Fibroblast of skin of left quadriceps (primary cell): ENCODE measurements at regions not wholly inside any gene's neighbourhood (a gene's known extent, or its start where the extent isn't known, plus 50 kb on each side); places are given as distances from the start of the nearest gene placed in this dataset.
A peak's percentile ranks its signal among the peaks of the same experiment; 100 is the strongest.
"Not testable (repeated sequence)": the region's sequence is repeated elsewhere in the genome, so short reads cannot be mapped to it uniquely, and the experiment has no call there.

Experiments
- DNase-seq, 2 experiments: peaks; one replicate each; pipeline ENCODE4 v3.0.0-alpha.2; 2013; ENCODE audit warnings: low read depth in 2 of 2

DNA sequence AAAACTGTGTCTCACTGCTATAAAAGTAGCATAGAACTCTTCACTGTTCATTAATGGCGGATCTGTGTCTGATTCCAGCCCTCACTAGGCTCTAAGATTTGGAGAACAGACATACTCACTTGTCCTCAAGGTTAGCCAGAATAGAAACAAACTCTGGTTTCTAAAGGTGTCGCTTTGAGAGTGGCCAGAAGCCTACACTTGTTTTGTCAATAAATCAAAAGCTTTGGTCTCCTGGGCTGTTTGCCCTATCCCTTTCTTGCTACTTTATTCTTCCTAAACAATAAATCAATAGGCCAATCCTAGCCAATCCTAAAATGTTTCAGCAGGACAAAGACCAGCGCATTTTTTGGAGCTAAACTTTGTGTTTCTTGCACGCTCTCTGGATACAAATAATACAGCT is 1064.6 kb upstream of the CHAC2 start:
- DNase-seq, result no peak

GRCh38 chr2:52698408-52698807 is 1069.2 kb upstream of the CHAC2 start:
- DNase-seq, result no peak

GRCh38 chr2:52697690-52698089 is 1069.9 kb upstream of the CHAC2 start:
- DNase-seq, result no peak

DNA sequence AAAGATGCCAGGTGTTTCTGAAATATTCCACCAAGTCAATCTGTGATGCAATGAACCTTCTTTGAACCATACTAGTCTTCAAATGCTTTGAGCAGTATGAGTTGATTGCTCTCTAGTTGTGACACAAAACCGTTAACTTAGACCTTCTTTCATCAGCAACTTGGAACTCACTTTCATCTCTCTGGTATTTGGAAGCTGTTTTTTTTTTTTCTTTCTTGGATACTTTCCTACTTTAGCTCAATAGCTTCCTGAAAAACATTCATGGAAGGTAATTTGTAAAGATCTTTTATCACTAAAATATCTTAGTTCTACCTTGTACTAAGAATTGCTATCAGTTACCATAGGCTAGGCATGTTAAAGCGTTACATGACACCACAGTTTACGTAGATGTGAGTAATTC is 1071.9 kb upstream of the CHAC2 start:
- no peak for DNase-seq

DNA sequence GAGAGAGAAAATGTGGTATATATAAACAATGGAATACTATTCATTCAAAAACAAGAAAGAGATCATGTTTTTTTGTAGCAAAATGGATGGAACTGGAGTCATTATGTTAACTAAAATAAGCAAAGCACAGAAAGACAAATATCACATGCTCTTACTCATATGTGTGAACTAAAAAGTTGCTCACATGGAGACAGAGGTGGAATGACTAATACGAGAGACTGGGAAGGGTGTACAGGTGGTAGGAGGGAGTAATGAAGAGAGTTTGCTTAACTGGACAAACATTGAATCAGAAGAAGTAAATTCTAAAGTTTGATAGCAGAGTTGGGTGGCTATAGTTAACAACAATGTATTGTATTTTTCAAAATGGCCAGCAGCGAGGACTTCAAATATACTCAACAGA is 1080.7 kb upstream of the CHAC2 start:
- no peak for DNase-seq

DNA sequence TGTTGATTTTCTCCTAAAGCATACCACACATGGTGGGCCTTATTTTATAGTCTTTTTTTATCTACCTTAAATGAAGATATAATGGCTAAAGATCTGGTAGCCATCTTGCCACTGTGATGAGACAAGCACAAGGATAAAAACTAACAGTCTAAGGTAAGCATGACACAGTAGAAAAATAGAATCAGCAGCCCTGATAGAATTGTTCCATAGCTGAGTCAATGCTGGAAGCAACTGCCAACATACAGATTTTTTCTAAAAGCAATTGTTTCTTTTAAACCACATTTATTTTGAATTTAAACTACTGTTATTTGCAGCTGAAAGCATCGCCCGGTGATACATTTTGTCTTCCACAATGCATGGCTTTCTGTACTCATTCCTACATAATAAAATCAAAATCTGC is 1091.5 kb upstream of the CHAC2 start:
- no peak for DNase-seq

DNA sequence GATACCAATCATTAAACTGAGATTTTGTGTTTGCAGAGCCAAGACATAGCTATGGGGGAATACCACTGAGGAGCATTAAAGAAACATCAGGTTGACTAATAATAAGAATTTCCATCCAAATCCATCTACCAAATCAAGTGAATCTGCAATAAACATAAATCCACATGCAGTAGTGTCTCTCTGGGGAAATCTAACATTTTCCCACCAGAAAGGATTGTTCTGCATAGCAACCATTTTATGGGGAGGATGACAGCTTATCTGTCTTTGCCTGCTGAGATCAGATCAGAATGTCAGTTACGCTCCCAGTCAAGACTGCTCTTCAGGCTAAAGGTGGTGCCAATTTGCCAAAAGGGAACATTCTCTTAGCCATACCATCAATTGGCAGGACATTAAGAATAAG is 1098.9 kb upstream of the CHAC2 start:
- no peak for DNase-seq

- DNase-seq, result no peak
Measured at GRCh38 chr2:52659546-52659945, 1108.1 kb upstream of the CHAC2 start.

DNA sequence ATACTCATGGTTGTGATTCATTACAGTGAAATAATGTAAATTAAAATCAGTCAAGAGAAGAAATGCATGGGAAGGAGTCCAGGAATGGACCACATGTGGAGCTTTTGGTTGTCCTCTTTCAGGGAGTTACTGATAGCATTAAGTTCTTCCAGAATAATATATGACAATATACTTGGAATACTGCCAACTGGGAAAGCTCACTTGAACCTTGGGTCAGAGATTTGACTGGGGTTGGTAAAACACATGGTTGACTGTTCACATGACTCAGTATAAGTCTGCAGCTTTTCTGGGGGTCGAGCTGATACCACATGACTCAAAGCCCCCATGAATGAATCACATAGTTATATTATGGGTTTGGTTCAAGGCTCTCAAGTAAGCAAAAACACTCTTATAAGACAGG is 1109.0 kb upstream of the CHAC2 start:
- peak; percentile 81 for DNase-seq

- DNase-seq, result no peak
Measured at GRCh38 chr2:52639692-52640091, 1127.9 kb upstream of the CHAC2 start.

DNA sequence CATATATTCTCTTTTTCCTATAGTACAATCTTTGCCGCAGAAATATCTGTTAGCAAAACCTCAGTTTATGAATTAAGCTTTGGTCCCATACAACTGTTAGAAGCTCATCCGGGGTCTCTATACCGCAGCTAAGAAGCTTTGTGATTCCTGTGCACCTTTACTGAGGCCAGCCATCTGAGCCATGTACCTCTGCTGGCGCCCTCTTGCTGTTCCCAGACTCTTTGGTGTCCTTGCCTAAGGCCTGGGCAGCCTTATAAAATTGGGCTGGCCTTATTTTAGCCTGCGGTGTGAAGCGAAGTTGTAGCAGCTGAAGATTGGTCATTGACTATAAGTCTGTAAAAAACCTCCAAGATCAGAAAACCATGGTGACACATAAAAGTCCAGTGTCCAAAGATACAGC is 1135.1 kb upstream of the CHAC2 start:
- no peak for DNase-seq

- no peak for DNase-seq
Measured at GRCh38 chr2:52629944-52630343, 1137.7 kb upstream of the CHAC2 start.

GRCh38 chr2:52629531-52629930 is 1138.1 kb upstream of the CHAC2 start:
- no peak for DNase-seq

- DNase-seq, result no peak
Measured at GRCh38 chr2:52622266-52622665, 1145.3 kb upstream of the CHAC2 start.

DNA sequence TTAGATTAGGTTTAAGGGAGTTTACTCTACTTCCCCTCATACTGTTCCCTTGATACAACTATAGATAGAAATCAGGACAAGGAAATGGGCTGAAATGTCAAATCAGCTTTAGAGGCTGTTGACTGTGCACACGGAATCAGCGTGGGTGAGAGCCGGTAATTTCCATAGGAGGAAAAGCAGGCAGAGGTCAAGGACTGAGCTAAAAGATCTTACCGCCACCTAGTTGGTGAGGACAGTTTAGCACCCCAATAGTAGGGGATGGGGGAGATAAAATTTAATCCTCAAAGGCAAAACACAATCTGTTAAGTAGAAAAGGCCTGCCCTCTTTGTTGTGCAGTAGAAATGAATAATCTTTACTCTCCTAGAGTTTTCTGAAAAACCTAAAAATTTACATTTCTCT is 1154.5 kb upstream of the CHAC2 start:
- DNase-seq, result no peak

DNA sequence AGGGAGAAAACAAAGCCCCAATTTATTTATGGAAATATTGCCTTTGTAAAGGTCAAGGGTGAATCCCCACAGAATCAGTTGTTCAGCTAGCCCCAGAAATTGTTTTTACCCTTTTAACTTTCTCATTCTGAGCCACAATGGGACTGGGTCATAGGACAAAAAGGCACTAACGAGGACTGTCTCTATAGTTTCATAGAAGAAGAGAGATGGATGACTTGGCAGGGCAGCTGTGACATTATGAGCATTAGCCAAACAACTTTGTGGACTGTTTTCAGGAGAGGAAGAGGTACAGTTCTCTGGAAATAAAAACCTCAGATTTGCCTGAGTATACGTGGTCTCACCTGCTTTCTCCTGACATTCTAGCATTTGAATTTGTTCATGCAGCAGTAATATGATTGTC is 1155.8 kb upstream of the CHAC2 start:
- no peak for DNase-seq

DNA sequence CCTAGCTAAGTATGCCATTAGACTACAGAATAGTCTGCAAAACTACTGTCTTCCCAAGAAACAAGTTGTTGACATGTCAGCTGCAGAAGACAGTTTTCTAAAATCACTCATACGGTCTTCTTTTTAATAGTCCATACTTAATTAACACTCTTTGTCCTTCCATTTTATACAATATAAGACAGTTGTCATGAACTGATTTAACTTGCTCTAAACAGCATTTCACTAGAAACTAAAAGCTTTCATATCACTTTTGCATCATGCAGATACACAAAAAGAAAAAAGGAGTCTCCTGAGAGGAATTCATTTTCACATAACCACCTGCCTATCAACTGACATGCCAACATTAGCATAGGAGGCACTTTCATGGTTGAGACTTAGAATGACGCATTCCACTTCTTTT is 1159.6 kb upstream of the CHAC2 start:
- no peak for DNase-seq

GRCh38 chr2:52597346-52597745 is 1170.3 kb upstream of the CHAC2 start:
- no peak for DNase-seq

GRCh38 chr2:52594026-52594425 is 1173.6 kb upstream of the CHAC2 start:
- DNase-seq, result no peak

DNA sequence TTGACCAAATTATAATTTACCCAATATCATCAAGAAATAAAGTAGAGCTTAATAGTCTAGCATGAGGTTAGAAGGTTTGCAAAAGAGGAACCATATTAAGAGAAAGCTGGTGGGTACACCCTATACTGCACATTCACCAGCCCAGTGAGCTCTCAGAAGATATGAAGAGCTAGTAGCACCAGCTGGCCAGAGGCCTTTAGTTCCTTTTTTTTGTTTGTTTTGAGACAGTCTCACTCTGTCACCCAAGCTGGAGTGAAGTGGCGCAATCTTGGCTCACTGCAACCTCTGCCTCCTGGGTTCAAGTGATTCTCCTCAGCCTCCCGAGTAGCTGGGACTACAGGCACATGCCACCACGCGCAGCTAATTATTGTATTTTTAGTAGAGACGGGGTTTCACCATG is 1183.5 kb upstream of the CHAC2 start:
- not testable (repeated sequence) for DNase-seq

GRCh38 chr2:52572469-52572894 is 1195.1 kb upstream of the CHAC2 start:
- DNase-seq, result no peak

DNA sequence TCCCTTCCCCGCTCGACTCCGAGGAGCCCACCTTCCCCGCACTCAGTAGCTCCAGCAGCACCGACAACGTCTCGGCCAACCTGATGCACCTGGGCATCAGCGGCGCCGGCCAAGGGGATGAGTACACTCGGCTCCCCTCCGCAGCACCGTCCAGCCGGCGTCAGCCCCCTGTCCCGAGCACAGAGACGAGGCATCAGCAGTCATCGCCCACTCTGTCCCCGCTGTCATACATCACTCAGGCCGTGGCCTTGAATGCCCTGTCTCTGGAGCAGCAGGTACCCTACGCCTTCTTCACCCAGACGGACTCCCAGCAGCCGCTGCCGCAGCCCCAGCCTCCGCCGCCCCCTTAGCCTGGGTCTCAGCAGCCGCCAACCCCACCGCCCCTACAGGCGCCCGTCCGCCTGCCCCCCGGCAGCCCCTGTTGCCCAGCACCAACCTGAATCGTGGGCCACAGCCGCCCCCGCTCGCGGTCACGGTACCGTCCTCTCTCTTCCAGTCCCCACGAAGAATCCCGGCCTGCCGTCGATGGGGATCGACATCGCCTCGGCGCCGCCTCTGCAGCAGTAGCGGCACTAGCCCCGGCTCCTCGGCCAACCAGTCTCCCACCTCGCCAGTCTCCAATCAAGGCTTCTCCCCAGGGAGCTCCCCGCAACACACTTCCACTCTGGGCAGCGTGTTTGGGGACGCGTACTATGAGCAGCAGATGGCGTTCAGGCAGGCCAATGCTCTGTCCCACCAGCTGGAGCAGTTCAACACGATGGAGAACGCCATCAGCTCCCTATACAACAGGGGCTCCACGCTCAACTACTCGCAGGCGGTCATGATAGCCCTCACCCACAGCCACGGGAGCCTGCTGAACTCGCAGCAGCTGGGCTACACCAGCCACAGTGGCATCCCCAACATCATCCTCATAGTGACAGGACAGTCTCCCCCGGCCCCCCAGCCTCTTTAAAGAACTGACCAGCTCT is 1195.9 kb upstream of the CHAC2 start:
- no peak for DNase-seq

GRCh38 chr2:52570716-52571115 is 1196.9 kb upstream of the CHAC2 start:
- DNase-seq, result no peak

DNA sequence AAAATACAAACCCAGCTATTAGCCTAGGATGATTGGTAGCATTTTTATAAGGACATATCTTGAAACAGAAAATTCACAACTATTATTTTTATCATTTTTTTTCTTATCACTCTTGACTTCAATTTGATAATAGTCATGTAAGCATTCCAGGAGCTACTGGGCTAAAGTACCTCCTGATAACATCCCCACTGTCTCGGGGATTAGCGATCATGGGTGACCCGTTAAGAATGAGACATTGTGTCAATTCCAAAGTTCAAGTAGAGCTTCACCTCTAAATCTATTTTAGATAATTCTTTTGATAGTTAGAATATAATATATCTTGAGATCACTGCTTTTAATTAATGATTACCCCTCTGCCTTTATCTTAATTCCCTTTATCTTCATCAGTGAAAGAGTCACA is 1204.5 kb upstream of the CHAC2 start:
- no peak for DNase-seq
